ENCODE measurements at regions not wholly inside any gene's neighbourhood (a gene's known extent, or its start where the extent isn't known, plus 50 kb on each side); places are given as distances from the start of the nearest gene placed in this dataset.

DNA sequence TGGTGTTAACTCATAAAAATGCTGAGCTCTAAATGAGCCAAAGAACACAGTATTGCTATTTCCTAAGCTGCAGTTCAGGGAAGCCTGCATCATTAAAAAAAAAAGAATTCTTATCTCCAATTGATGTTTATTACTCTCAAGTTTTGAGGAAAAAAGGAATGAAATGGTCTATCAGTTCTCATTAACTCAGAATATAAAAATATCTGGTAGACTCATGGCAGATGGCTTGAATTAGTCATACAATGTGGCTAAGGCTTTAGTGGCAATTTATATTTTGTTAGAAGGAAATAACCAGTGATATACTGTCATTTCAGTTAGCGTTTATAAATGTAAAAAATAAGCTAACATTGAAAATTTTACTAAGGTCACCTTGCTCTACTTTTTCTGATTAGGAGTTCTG lies 1403.4 kb upstream of the C9orf72 start:
- no peak for TF ChIP-seq EZH2 (IDR thresholded peaks at IDR 0.05; ENCODE audit: borderline replicate concordance, low read length)
- TF ChIP-seq, protein P1, sequence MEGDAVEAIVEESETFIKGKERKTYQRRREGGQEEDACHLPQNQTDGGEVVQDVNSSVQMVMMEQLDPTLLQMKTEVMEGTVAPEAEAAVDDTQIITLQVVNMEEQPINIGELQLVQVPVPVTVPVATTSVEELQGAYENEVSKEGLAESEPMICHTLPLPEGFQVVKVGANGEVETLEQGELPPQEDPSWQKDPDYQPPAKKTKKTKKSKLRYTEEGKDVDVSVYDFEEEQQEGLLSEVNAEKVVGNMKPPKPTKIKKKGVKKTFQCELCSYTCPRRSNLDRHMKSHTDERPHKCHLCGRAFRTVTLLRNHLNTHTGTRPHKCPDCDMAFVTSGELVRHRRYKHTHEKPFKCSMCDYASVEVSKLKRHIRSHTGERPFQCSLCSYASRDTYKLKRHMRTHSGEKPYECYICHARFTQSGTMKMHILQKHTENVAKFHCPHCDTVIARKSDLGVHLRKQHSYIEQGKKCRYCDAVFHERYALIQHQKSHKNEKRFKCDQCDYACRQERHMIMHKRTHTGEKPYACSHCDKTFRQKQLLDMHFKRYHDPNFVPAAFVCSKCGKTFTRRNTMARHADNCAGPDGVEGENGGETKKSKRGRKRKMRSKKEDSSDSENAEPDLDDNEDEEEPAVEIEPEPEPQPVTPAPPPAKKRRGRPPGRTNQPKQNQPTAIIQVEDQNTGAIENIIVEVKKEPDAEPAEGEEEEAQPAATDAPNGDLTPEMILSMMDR (IDR thresholded peaks at IDR 0.05; ENCODE audit: low read length): no peak
